GM12875 (cell line): ENCODE measurements at regions not wholly inside any gene's neighbourhood (a gene's known extent, or its start where the extent isn't known, plus 50 kb on each side); places are given as distances from the start of the nearest gene placed in this dataset.

Experiments used
- H3K4me3 ChIP-seq: one replicate; pipeline ENCODE4 v1.5.1; 2011; ENCODE audit warnings: low read depth, low read length, control low read depth
- CTCF ChIP-seq: IDR thresholded peaks from 2 replicates; pipeline ENCODE4 v1.5.1; 2011; ENCODE audit warnings: low read depth, mild to moderate bottlenecking, control low read depth, inconsistent platforms, low read length, moderate library complexity, borderline replicate concordance; ENCODE audit not compliant: insufficient read depth

GRCh38 chr14:97057238-97058073, 260.3 kb downstream of the VRK1 start:
- no peak overlapping the region for H3K4me3 ChIP-seq
- TF ChIP-seq CTCF: no peak

GRCh38 chr14:97058074-97058467, 260.9 kb downstream of the VRK1 start:
- no peak overlapping the region for H3K4me3 ChIP-seq
- TF ChIP-seq CTCF: no peak

GRCh38 chr14:97058589-97058988, 261.4 kb downstream of the VRK1 start:
- no peak for TF ChIP-seq CTCF
- no peak overlapping the region for H3K4me3 ChIP-seq

- no peak for TF ChIP-seq CTCF
Observed at GRCh38 chr14:97061198-97061597, 264.0 kb downstream of the VRK1 start.

GRCh38 chr14:97061714-97062113, 264.5 kb downstream of the VRK1 start:
- H3K4me3 ChIP-seq: no peak overlapping the region
- no peak for TF ChIP-seq CTCF

More at GRCh38 chr14:97061198-97061597, 264.0 kb downstream of the VRK1 start:
- no peak overlapping the region for H3K4me3 ChIP-seq

GRCh38 chr14:97065305-97066067, 268.3 kb downstream of the VRK1 start:
- no peak for TF ChIP-seq CTCF
- no peak overlapping the region for H3K4me3 ChIP-seq
